IPS-NIHi11 (cell line): ENCODE measurements at regions not wholly inside any gene's neighbourhood (a gene's known extent, or its start where the extent isn't known, plus 50 kb on each side); places are given as distances from the start of the nearest gene placed in this dataset.
"Not testable (repeated sequence)": the region's sequence is repeated elsewhere in the genome, so short reads cannot be mapped to it uniquely, and the experiment has no call there.

Source experiments
- DNase-seq: peaks from one replicate; pipeline ENCODE4 v3.0.0; 2012; ENCODE audit warnings: mixed read lengths, low spot score

- DNase-seq = no peak
These were observed 283.1 kb downstream of the SIPA1L2 start for GRCh38 chr1:232346844-232347243.

GRCh38 chr1:232344791-232345399 is 285.0 kb downstream of the SIPA1L2 start:
- no peak for DNase-seq

- DNase-seq = not testable (repeated sequence)
These were observed 285.7 kb downstream of the SIPA1L2 start for GRCh38 chr1:232344186-232344585.

GRCh38 chr1:232340446-232340845 is 289.5 kb downstream of the SIPA1L2 start:
- no peak for DNase-seq

- DNase-seq = no peak
These were observed 290.9 kb downstream of the SIPA1L2 start for GRCh38 chr1:232339073-232339472.

GRCh38 chr1:232335741-232336293 is 294.1 kb downstream of the SIPA1L2 start:
- DNase-seq = no peak

- DNase-seq = no peak
These were observed 294.7 kb downstream of the SIPA1L2 start for GRCh38 chr1:232335261-232335660.

GRCh38 chr1:232334811-232335210 is 295.1 kb downstream of the SIPA1L2 start:
- DNase-seq = no peak

GRCh38 chr1:232334246-232334645 is 295.7 kb downstream of the SIPA1L2 start:
- no peak for DNase-seq

GRCh38 chr1:232333419-232333767 is 296.5 kb downstream of the SIPA1L2 start:
- no peak for DNase-seq

- DNase-seq = not testable (repeated sequence)
These were observed 297.1 kb downstream of the SIPA1L2 start for GRCh38 chr1:232332710-232333418.

- no peak for DNase-seq
These were observed 300.7 kb downstream of the SIPA1L2 start for GRCh38 chr1:232329103-232329813.

- DNase-seq = no peak
These were observed 301.3 kb downstream of the SIPA1L2 start for GRCh38 chr1:232328486-232329102.

- no peak for DNase-seq
These were observed 302.0 kb downstream of the SIPA1L2 start for GRCh38 chr1:232327899-232328298.

- no peak for DNase-seq
These were observed 302.7 kb downstream of the SIPA1L2 start for GRCh38 chr1:232327269-232327668.

- DNase-seq = no peak
These were observed 307.7 kb downstream of the SIPA1L2 start for GRCh38 chr1:232322162-232322734.

- no peak for DNase-seq
These were observed 310.3 kb downstream of the SIPA1L2 start for GRCh38 chr1:232319518-232320210.

GRCh38 chr1:232319072-232319471 is 310.9 kb downstream of the SIPA1L2 start:
- DNase-seq = no peak

- DNase-seq = no peak
These were observed 311.8 kb downstream of the SIPA1L2 start for GRCh38 chr1:232318143-232318542.

- DNase-seq = no peak
These were observed 312.6 kb downstream of the SIPA1L2 start for GRCh38 chr1:232317350-232317749.

GRCh38 chr1:232316864-232317263 is 313.1 kb downstream of the SIPA1L2 start:
- no peak for DNase-seq
